ENCODE measurements at regions not wholly inside any gene's neighbourhood (a gene's known extent, or its start where the extent isn't known, plus 50 kb on each side); places are given as distances from the start of the nearest gene placed in this dataset.

GRCh38 chr21:28216976-28217523, 775.6 kb downstream of the LTN1 start:
- no peak overlapping the region for H3K4me3 ChIP-seq (ENCODE audit: insufficient read depth, low read length, poor library complexity, severe bottlenecking)

GRCh38 chr21:28215214-28215954, 777.3 kb downstream of the LTN1 start:
- Histone ChIP-seq H3K36me3 (ENCODE audit: low read length) (no peaks in the 10 kb centered on the region), H3K79me2 (ENCODE audit: insufficient read depth, low read length) (no peaks in the 10 kb centered on the region), H3K4me2 (ENCODE audit: low read depth, low read length, poor library complexity, severe bottlenecking) (no peak overlapping the region), H3K27me3 (ENCODE audit: low read length) (no peaks in the 10 kb centered on the region), H3K9me3 (ENCODE audit: insufficient read depth, low read length) (no peaks in the 10 kb centered on the region), H3F3A (ENCODE audit: insufficient read depth) (no peaks in the 10 kb centered on the region), H3K9ac (ENCODE audit: low read length) (no peak overlapping the region), H2AFZ (ENCODE audit: low read depth, low read length, severe bottlenecking) (no peak overlapping the region), H3K27ac (ENCODE audit: low read depth, low read length) (no peak overlapping the region), H3K9me2 (replicated peaks; ENCODE audit: insufficient read depth, low read length) (no peaks in the 10 kb centered on the region), H4K20me1 (ENCODE audit: low read depth, low read length) (no peaks in the 10 kb centered on the region), H3K4me3 (ENCODE audit: insufficient read depth, low read length, poor library complexity, severe bottlenecking) (no peak overlapping the region)
- TF ChIP-seq EZH2phosphoT487 (conservative IDR thresholded peaks at IDR 0.05; ENCODE audit: low read length) (no peak), CTCF (IDR thresholded peaks at IDR 0.05; ENCODE audit: insufficient read depth, low read length, poor library complexity, severe bottlenecking) (no peak)

More at GRCh38 chr21:28216976-28217523, 775.6 kb downstream of the LTN1 start:
- Histone ChIP-seq H3K36me3 (ENCODE audit: low read length) (no peaks in the 10 kb centered on the region), H2AFZ (ENCODE audit: low read depth, low read length, severe bottlenecking) (no peak overlapping the region), H3F3A (ENCODE audit: insufficient read depth) (no peaks in the 10 kb centered on the region), H3K79me2 (ENCODE audit: insufficient read depth, low read length) (no peaks in the 10 kb centered on the region), H4K20me1 (ENCODE audit: low read depth, low read length) (no peaks in the 10 kb centered on the region), H3K4me2 (ENCODE audit: low read depth, low read length, poor library complexity, severe bottlenecking) (no peak overlapping the region), H3K9me3 (ENCODE audit: insufficient read depth, low read length) (no peaks in the 10 kb centered on the region), H3K27me3 (ENCODE audit: low read length) (no peaks in the 10 kb centered on the region), H3K9ac (ENCODE audit: low read length) (no peak overlapping the region), H3K27ac (ENCODE audit: low read depth, low read length) (no peak overlapping the region), H3K9me2 (replicated peaks; ENCODE audit: insufficient read depth, low read length) (no peaks in the 10 kb centered on the region)
- TF ChIP-seq EZH2phosphoT487 (conservative IDR thresholded peaks at IDR 0.05; ENCODE audit: low read length) (no peak), CTCF (IDR thresholded peaks at IDR 0.05; ENCODE audit: insufficient read depth, low read length, poor library complexity, severe bottlenecking) (no peak)

- Histone ChIP-seq H3K27ac (ENCODE audit: low read depth, low read length) (no peak overlapping the region), H3K9me3 (ENCODE audit: insufficient read depth, low read length) (no peaks in the 10 kb centered on the region), H3K4me3 (ENCODE audit: insufficient read depth, low read length, poor library complexity, severe bottlenecking) (no peak overlapping the region), H3K36me3 (ENCODE audit: low read length) (no peaks in the 10 kb centered on the region), H3K4me2 (ENCODE audit: low read depth, low read length, poor library complexity, severe bottlenecking) (no peak overlapping the region), H3F3A (ENCODE audit: insufficient read depth) (no peaks in the 10 kb centered on the region), H3K9ac (ENCODE audit: low read length) (no peak overlapping the region), H2AFZ (ENCODE audit: low read depth, low read length, severe bottlenecking) (no peak overlapping the region), H3K9me2 (replicated peaks; ENCODE audit: insufficient read depth, low read length) (no peaks in the 10 kb centered on the region), H3K27me3 (ENCODE audit: low read length) (no peaks in the 10 kb centered on the region), H3K79me2 (ENCODE audit: insufficient read depth, low read length) (no peaks in the 10 kb centered on the region), H4K20me1 (ENCODE audit: low read depth, low read length) (no peaks in the 10 kb centered on the region)
- TF ChIP-seq EZH2phosphoT487 (conservative IDR thresholded peaks at IDR 0.05; ENCODE audit: low read length) (no peak), CTCF (IDR thresholded peaks at IDR 0.05; ENCODE audit: insufficient read depth, low read length, poor library complexity, severe bottlenecking) (no peak)
Observed at GRCh38 chr21:28214786-28215185, 777.9 kb downstream of the LTN1 start.
